ELF-1 (cell line): ENCODE measurements at regions not wholly inside any gene's neighbourhood (a gene's known extent, or its start where the extent isn't known, plus 50 kb on each side); places are given as distances from the start of the nearest gene placed in this dataset.
"Not testable (repeated sequence)": the region's sequence is repeated elsewhere in the genome, so short reads cannot be mapped to it uniquely, and the experiment has no call there.

Experiments
- DNase-seq: peaks from one replicate; pipeline ENCODE4 v3.0.0-alpha.2; 2016; ENCODE audit warnings: low read depth, low spot score

GRCh38 chr15:84409357-84409756 lies 173.8 kb downstream of the GOLGA6L4 start:
- not testable (repeated sequence) for DNase-seq

GRCh38 chr15:84421513-84422181 lies 179.2 kb upstream of the ZSCAN2 start:
- DNase-seq, result not testable (repeated sequence)

DNA sequence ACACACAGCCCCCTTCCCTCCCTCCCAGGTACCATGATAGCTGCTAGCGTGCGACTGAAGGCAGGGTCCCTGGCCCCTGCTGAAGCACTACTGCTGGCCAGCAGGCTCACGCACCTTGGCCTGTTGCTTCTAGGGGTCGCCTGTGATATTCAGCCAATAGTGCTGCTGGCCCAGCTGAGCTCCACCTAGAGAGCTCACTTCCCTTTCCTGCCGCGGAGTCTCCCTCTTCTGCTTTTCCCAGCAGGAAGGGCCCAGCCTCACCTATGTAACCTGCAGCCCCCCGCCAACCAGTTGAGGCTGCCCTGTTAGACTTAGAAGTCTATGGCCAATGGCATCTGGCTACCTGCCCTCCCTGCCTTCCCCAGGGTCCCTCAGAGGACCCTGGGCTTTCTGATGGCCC lies 175.5 kb upstream of the ZSCAN2 start:
- not testable (repeated sequence) for DNase-seq

DNA sequence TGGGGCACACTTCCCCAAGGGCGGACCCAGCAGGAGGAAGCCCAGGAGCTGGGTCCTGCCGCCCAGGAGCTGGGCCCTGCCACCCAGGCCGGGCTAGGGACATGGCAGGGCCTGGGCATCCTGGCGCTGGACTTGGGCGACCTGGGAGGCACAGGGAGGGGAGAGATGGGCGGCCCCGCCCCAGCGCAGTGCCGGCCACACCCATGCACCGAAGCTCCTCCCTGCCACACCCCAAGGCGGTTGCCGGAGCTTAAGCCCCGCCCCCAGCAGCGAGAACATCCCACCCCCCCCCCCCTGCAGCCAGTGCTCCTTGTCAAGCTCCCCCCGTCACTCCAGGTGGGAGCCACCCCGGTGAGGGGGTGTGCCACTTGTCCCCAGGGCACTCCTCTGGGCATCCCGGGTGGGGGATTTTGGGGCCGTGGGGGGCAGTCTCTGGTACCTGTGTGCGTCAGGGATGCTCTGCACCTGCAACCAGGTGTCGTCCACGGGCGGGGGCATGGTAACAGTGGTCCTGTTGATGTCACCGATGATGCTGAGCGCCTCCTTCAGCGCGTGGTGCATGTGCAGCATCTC lies 127.4 kb upstream of the ZSCAN2 start:
- not testable (repeated sequence) for DNase-seq

DNA sequence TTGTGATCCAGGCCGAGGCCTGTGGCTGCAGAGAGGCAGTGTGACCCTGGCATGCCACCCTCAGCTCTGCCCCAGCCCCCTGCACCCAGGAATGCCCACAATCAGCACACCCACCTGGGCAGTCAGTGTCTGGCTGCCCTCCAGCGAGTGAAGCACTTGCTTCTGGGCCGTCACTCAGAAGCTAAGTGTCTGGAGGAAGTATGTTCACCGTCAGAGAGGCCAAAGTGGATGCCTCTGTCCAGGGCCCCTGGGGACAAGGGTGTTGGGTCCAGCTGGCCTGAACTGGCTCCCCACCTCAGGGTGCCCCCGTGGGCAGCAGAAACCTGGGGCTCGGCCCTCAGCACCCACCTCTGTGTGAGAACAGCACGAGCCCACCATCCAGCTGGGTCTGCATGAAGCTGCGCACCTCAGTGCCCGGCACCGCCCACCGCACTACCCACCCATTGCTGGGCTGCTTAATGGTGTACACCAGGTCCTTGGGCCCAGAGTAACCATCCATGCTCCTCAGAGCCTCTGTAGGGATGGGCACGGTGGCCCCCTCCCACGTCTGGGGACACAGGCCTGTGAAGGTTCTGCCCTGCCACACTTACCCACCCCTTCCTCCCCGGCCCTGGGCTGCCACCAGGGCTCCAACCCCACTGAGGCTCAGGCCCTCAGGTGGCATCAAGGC lies 124.3 kb upstream of the ZSCAN2 start:
- not testable (repeated sequence) for DNase-seq

DNA sequence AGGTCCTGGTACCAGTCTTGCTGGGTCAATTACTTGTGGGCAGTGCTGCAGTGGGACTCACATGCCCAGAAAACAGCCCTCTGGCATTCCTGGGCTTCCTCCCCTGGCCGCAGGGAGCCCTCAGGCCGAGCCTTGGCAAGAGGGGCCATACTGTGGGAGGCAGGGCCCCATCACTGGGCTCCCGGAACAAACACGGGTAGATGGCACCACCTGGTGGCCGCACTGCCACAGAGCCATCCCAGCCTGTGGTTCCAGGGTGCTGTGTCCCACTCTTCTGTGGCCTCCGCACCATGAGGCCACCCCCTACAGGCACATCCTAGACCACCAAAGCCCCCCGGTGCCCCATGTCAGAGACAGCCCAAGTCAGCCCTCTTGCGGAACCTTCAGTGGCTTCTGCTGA lies 123.3 kb upstream of the ZSCAN2 start:
- DNase-seq, result not testable (repeated sequence)

GRCh38 chr15:84480174-84480681 lies 120.6 kb upstream of the ZSCAN2 start:
- not testable (repeated sequence) for DNase-seq

GRCh38 chr15:84483859-84484258 lies 117.0 kb upstream of the ZSCAN2 start:
- not testable (repeated sequence) for DNase-seq

GRCh38 chr15:84500165-84500889 lies 100.5 kb upstream of the ZSCAN2 start:
- DNase-seq, result not testable (repeated sequence)

DNA sequence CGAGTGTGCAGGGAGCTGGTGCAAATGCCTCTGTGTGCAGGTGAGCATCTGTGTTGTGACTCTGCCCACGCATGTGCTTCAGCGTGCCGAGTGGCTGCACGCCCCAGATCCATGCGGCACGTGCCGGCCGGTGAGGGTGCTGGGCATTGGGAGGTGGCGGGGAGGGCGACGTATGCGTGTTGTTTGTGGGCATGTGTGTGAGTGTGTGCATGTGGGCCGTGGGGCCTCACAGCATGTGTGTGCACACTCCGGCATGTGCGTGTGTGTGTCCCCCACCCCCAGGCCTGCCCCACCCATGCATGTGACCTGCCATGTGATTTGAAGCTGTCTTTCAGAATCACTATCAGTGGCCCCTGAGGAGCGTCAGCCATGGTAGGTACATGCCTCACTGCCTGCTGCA lies 97.7 kb upstream of the ZSCAN2 start:
- not testable (repeated sequence) for DNase-seq

DNA sequence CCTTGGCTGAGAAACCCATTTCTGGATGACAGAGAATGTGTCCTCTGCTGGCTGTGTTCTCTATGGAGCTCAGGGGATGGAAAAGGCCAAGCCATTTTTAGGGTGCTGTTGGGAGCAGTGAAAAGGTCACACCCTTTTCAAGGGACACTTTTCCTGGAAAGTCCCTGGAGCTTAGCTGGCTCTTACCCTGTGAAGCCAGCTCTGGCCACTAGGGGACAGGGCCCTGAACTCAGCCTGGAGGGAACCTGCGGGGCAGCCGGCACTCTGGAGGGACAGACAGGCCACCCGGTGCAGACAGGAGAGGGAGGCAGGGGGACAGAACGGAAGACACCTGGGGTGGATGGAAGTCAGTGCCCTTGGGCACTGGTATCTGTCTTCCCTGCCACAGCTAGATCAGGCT lies 95.3 kb upstream of the ZSCAN2 start:
- DNase-seq, result not testable (repeated sequence)

- DNase-seq, result not testable (repeated sequence)
Observed at GRCh38 chr15:84512324-84512723, 88.5 kb upstream of the ZSCAN2 start.

GRCh38 chr15:84516773-84517172 lies 84.0 kb upstream of the ZSCAN2 start:
- DNase-seq, result peak; percentile 62

DNA sequence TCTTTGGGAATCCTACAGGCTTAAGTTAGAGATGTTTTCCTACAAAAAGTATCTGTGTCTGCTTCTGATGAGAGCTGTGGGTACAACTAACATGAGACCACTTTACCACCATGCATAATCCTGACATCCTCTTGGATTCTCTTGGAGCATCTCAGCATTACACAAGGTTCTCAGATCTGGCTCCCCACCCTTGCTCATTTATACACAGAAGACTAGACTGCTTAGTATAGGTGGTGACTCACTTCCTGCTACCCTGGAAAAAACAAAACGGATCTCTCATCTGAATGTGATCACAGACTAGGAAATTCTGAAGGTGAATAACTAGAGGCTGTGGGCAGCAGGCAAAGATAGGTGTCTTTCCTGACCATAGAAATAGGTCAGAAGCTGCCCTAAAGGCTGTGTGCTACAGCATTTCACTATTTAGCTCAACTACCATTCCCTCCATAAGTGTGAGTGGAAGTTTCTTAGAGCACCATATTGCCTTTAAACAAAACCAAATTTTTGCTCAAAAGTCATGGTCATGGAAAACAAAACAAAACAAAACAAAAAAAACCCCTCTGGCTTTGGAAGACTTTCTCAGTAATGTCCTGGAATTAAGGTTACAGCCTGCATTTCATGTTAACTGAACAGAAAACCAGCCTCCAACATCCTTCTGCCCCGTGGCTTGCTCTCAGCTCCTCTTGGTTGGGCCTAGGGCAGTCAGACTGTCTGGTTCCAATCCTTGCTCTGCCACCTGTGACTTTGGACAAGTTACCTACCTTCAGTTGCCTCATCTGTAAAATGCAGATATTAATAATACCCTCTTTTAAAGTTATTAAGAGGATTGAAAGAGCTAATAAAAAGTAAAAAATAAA lies 75.1 kb upstream of the ZSCAN2 start:
- not testable (repeated sequence) for DNase-seq

- not testable (repeated sequence) for DNase-seq
Observed at GRCh38 chr15:84530751-84531150, 70.1 kb upstream of the ZSCAN2 start.

DNA sequence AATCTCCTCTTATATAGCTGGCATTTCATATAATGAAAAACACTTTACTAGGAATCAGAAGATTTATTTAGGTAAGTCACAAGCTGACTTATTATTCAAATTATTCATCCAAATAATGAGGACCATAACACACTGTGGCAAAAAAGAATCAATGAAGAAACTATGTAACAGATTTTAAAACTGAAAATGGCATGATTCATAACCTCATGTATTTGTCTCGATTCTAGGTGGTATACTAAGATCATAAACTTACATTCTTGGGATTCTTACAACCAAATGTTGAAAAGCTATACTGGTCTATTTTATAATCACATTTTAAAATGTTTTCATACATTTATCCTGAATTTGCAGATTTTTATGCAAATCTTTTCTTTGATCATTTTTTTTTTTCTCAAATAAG lies 69.6 kb upstream of the ZSCAN2 start:
- not testable (repeated sequence) for DNase-seq

- DNase-seq, result not testable (repeated sequence)
Observed at GRCh38 chr15:84531709-84532367, 69.0 kb upstream of the ZSCAN2 start.

- not testable (repeated sequence) for DNase-seq
Observed at GRCh38 chr15:84533705-84534104, 67.1 kb upstream of the ZSCAN2 start.

DNA sequence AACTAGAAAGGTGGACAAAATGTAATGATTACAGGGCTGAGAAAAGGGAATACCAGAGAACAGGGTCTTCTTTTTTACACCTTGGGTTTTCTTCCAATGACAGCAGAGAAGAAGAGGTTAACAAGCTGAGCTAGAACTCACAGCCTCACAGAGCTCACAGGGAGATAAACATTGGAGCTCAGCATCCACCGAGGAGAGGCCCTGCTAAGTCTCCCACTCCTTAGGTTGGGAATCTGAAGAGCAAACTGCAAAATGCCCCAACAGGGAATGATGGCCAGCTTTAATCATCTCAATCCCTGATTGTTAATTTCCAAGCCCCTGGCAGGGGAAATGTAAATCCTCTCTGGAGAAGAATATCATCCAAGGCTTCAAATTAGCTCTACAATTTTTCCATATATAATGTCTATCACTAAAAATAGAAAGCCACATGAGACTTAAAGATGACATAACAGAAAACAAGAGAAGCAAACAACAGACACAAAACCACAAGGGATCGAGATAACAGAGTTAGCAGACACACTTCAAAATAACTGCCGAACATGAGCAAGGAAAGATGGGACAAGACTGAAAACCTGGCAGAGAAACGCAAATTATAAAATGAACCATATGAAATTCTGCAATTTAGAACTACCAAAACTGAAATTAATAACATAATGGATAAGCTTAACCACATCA lies 66.1 kb upstream of the ZSCAN2 start:
- not testable (repeated sequence) for DNase-seq

- not testable (repeated sequence) for DNase-seq
Observed at GRCh38 chr15:84536181-84536580, 64.6 kb upstream of the ZSCAN2 start.
